ENCODE measurements at regions not wholly inside any gene's neighbourhood (a gene's known extent, or its start where the extent isn't known, plus 50 kb on each side); places are given as distances from the start of the nearest gene placed in this dataset.

GRCh38 chr18:78054801-78055200 lies 805.2 kb downstream of the GALR1 start:
- BruUV-seq (replicated peaks): no TSS peak
- H3K9ac ChIP-seq (ENCODE audit: insufficient read depth, low read depth, low read length): no peak overlapping the region
- H3K27ac ChIP-seq (ENCODE audit: extremely low read length, insufficient read depth, low read length): no peak overlapping the region
- in situ Hi-C loops (cut with HindIII; ENCODE audit: extremely low pct_ligation_motif_present, low pct_unique_long_range_greater_than_20kb): no loop called here
- DNase-seq (ENCODE audit: low spot score) (no peak), FAIRE-seq (no peak), ATAC-seq (no peak)
- no peaks in the 10 kb centered on the region; a peak in 2 of 5 replicates for H3K27me3 ChIP-seq (ENCODE audit: control insufficient read depth in 1 of 2, insufficient read depth in 2 of 2, low read length in 2 of 2)
- no peaks in the 10 kb centered on the region for H3K36me3 ChIP-seq (replicated peaks in 1 of 2; ENCODE audit: control insufficient read depth in 1 of 2, insufficient read depth in 2 of 2, low read length in 2 of 2)
- no peak overlapping the region for H3K4me2 ChIP-seq (ENCODE audit: low read depth, low read length)
- H3K79me2 ChIP-seq (ENCODE audit: insufficient read depth, low read length): no peaks in the 10 kb centered on the region
- H2AFZ ChIP-seq (ENCODE audit: low read length): no peak overlapping the region
- TF ChIP-seq SNRNP70 (IDR thresholded peaks at IDR 0.05; ENCODE audit: low read depth, low read length): no peak
- TF ChIP-seq ZGPAT (CRISPR knock-in tag; IDR thresholded peaks at IDR 0.05): no peak
- no peak for TF ChIP-seq CTCF (CRISPR knock-in tag; IDR thresholded peaks at IDR 0.05)
- TF ChIP-seq ZC3H13 (CRISPR knock-in tag; IDR thresholded peaks at IDR 0.05): no peak
- TF ChIP-seq ERF (CRISPR knock-in tag; IDR thresholded peaks at IDR 0.05): no peak
- no peak for TF ChIP-seq YY1 (IDR thresholded peaks at IDR 0.05; ENCODE audit: insufficient read depth, insufficient replicate concordance, low read depth, low read length)
- no peak for TF ChIP-seq ZFY (CRISPR knock-in tag; IDR thresholded peaks at IDR 0.05)
- no peak for TF ChIP-seq ZNF263 (CRISPR knock-in tag; IDR thresholded peaks at IDR 0.05)
- intact Hi-C loops (cut with micrococcal nuclease; ENCODE audit: unreplicated experiment): no loop called here
- ChIA-PET CTCF (ENCODE audit: low intra/inter-chr PET ratio, low total read pairs) (no interaction called here), POLR2A (no interaction called here)
- no peak overlapping the region for H3K4me3 ChIP-seq (replicated peaks in 1 of 3; ENCODE audit: insufficient read depth in 1 of 3, low read depth in 2 of 3, low read length in 3 of 3)
- no peaks in the 10 kb centered on the region for H3K4me1 ChIP-seq (ENCODE audit: insufficient read depth, low read length)
- no peaks in the 10 kb centered on the region for H4K20me1 ChIP-seq (ENCODE audit: insufficient read depth, low read length)
- 30% methylated on average over 5 of the region's 6 CpGs for WGBS (ENCODE audit: low lambda C conversion rate)
- H3K9me3 ChIP-seq (ENCODE audit: low read length): no peaks in the 10 kb centered on the region

Data from HepG2 (cell line).